ENCODE measurements at regions not wholly inside any gene's neighbourhood (a gene's known extent, or its start where the extent isn't known, plus 50 kb on each side); places are given as distances from the start of the nearest gene placed in this dataset.
"Not testable (repeated sequence)": the region's sequence is repeated elsewhere in the genome, so short reads cannot be mapped to it uniquely, and the experiment has no call there.

DNA sequence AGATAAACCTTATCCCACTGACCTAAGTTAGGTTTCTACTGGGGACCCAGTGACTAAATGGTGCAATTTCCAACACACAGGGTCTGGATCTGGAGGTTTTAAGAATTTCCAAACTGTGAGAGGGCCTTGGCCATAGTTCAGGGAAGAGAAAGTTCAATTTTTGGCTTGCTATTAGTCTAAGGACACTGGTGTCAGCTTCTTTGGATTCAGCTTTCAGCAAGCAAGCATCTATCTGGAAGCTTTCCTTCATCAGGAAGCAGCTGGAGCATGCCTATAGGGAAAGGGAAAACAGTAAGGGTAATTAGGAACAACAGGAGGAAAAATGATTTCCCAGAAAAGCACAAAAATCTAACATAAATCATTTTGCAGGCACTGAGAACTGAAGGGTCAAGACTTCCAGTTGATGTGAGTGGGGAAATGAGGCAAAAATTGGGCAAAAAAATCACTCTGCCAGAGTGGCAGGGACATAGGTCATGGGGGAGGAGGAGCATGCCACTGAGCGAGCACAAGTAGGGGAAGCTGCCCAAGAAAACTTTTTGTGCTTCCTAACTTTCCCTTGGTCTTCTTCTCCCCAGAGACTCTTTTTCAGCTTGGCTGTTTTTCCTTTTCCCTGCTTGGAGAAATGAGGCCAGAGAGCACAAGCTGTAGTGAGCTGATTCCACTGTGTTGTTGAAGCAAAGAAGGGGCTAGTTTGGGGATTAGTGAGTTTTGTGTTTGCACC is 299.6 kb downstream of the FGF10 start:
- H3K79me2 ChIP-seq (ENCODE audit: low read depth): no peaks in the 10 kb centered on the region
- no peaks in the 10 kb centered on the region for H3K9me3 ChIP-seq (ENCODE audit: low read depth)
- H3K4me2 ChIP-seq: peak overlapping the region; percentile 43
- H2AFZ ChIP-seq (replicated peaks): peak overlapping the region; percentile 91
- H3K4me1 Mint-ChIP-seq: no peaks in the 10 kb centered on the region
- no peak overlapping the region for H3K4me3 Mint-ChIP-seq
- no peaks in the 10 kb centered on the region for H4K20me1 ChIP-seq (ENCODE audit: low read depth)
- peaks cover 12% of the 10 kb centered on the region for H3K4me1 ChIP-seq
- no peaks in the 10 kb centered on the region for H3K9me3 Mint-ChIP-seq
- no peaks in the 10 kb centered on the region for H3K27me3 ChIP-seq
- H3K27ac ChIP-seq: no peak overlapping the region
- H3K4me3 ChIP-seq: no peak overlapping the region
- H3K27ac Mint-ChIP-seq: no peak overlapping the region
- no peaks in the 10 kb centered on the region for H3K27me3 Mint-ChIP-seq (ENCODE audit: insufficient read depth, low read depth)
- no peak overlapping the region for H3K9ac ChIP-seq
- H3F3A ChIP-seq (ENCODE audit: low read depth): no peaks in the 10 kb centered on the region
- DNase-seq (ENCODE audit: low spot score): peak; percentile 11
- H3K36me3 ChIP-seq: no peaks in the 10 kb centered on the region
- TF ChIP-seq, protein P1, sequence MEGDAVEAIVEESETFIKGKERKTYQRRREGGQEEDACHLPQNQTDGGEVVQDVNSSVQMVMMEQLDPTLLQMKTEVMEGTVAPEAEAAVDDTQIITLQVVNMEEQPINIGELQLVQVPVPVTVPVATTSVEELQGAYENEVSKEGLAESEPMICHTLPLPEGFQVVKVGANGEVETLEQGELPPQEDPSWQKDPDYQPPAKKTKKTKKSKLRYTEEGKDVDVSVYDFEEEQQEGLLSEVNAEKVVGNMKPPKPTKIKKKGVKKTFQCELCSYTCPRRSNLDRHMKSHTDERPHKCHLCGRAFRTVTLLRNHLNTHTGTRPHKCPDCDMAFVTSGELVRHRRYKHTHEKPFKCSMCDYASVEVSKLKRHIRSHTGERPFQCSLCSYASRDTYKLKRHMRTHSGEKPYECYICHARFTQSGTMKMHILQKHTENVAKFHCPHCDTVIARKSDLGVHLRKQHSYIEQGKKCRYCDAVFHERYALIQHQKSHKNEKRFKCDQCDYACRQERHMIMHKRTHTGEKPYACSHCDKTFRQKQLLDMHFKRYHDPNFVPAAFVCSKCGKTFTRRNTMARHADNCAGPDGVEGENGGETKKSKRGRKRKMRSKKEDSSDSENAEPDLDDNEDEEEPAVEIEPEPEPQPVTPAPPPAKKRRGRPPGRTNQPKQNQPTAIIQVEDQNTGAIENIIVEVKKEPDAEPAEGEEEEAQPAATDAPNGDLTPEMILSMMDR (IDR thresholded peaks at IDR 0.05): no peak
- TF ChIP-seq EZH2phosphoT487 (IDR thresholded peaks at IDR 0.05) (no peak), EZH2 (IDR thresholded peaks at IDR 0.05) (no peak)
- H3K36me3 Mint-ChIP-seq: no peaks in the 10 kb centered on the region

DNA sequence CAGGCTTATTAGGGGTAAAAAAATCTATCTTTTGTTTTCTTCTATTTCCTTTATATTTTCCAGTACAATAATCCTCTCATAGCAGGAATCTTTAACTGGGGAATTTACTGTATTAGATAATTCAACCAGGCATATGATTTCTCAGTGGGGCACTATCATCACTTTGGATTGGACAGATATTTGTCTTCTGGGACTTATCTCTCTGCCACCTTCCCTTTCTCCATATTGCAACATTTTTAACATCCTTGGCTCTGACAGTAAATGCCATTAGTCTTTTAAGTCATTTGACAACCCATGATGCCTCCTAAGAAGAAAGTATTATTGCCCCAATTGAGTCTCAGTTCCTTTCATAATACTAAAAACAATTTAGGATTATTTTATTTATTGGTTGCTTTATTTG is 304.1 kb downstream of the FGF10 start:
- H3K9me3 ChIP-seq (ENCODE audit: low read depth): no peaks in the 10 kb centered on the region
- H2AFZ ChIP-seq (replicated peaks): no peak overlapping the region
- no peaks in the 10 kb centered on the region for H3F3A ChIP-seq (ENCODE audit: low read depth)
- no peak for DNase-seq (ENCODE audit: low spot score)
- H3K36me3 ChIP-seq: no peaks in the 10 kb centered on the region
- H3K79me2 ChIP-seq (ENCODE audit: low read depth): no peaks in the 10 kb centered on the region
- H3K4me2 ChIP-seq: no peak overlapping the region
- Mint-ChIP-seq H3K36me3 (no peaks in the 10 kb centered on the region), H3K27me3 (ENCODE audit: insufficient read depth, low read depth) (no peaks in the 10 kb centered on the region), H3K9me3 (peaks cover 4% of the 10 kb centered on the region), H3K27ac (no peak overlapping the region), H3K4me1 (no peaks in the 10 kb centered on the region), H3K4me3 (no peak overlapping the region)
- H3K4me3 ChIP-seq: no peak overlapping the region
- H3K27ac ChIP-seq: no peak overlapping the region
- no peak for TF ChIP-seq EZH2 (IDR thresholded peaks at IDR 0.05)
- TF ChIP-seq EZH2phosphoT487 (IDR thresholded peaks at IDR 0.05): no peak
- TF ChIP-seq, protein P1 (IDR thresholded peaks at IDR 0.05): no peak
- no peaks in the 10 kb centered on the region for H4K20me1 ChIP-seq (ENCODE audit: low read depth)
- H3K27me3 ChIP-seq: no peaks in the 10 kb centered on the region
- H3K9ac ChIP-seq: no peak overlapping the region
- H3K4me1 ChIP-seq: peaks cover 8% of the 10 kb centered on the region

DNA sequence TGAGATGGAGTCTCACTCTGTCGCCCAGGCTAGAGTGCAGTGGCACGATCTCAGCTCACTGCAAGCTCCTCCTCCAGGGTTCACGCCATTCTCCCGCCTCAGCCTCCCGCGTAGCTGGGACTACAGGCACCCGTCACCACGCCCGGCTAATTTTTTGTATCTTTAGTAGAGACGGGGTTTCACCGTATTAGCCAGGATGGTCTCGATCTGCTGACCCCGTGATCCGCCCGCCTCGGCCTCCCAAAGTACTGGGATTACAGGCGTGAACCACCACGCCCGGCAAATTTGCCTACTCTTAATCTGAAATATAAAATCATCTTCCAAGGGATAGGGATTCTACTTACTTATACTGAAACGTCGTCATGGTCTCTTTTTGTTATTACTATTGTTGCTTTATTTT is 314.7 kb downstream of the FGF10 start:
- not testable (repeated sequence) for H3K4me2 ChIP-seq; H3K4me1 Mint-ChIP-seq; H3K36me3 ChIP-seq; H2AFZ ChIP-seq (replicated peaks); H3K9me3 Mint-ChIP-seq; H3F3A ChIP-seq (ENCODE audit: low read depth); H3K4me3 Mint-ChIP-seq; H4K20me1 ChIP-seq (ENCODE audit: low read depth); H3K9ac ChIP-seq; H3K27me3 Mint-ChIP-seq (ENCODE audit: insufficient read depth, low read depth); H3K27me3 ChIP-seq; H3K36me3 Mint-ChIP-seq; H3K4me1 ChIP-seq; H3K79me2 ChIP-seq (ENCODE audit: low read depth); DNase-seq (ENCODE audit: low spot score); H3K9me3 ChIP-seq (ENCODE audit: low read depth); H3K4me3 ChIP-seq; H3K27ac Mint-ChIP-seq; H3K27ac ChIP-seq

DNA sequence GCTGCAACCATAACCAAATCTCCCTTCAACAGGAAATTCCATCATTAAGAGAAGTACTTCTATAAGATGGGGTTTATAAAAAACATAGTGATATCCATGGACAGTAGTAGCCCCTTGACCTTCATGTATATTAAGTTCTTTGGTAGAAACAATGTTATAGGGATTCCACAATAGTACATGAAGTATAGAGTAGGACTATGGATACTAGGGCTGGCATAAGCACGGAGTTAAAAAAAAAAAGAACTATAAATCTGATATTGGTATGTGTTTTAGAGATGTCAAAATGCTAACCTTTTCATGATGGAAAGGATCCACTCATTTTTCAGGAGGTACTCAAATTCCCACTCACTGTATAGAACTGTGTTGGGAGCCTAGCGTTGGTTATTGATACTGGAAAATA is 337.6 kb downstream of the FGF10 start:
- TF ChIP-seq, protein P1 (IDR thresholded peaks at IDR 0.05): no peak
- TF ChIP-seq EZH2 (IDR thresholded peaks at IDR 0.05): no peak
- no peak for TF ChIP-seq EZH2phosphoT487 (IDR thresholded peaks at IDR 0.05)
- H4K20me1 ChIP-seq (ENCODE audit: low read depth): no peaks in the 10 kb centered on the region

More for the DNA sequence above, 337.6 kb downstream of the FGF10 start:
- H3K4me3 Mint-ChIP-seq: no peak overlapping the region
- H3K27me3 Mint-ChIP-seq (ENCODE audit: insufficient read depth, low read depth): no peaks in the 10 kb centered on the region
- H3K4me3 ChIP-seq: no peak overlapping the region
- no peak overlapping the region for H3K27ac Mint-ChIP-seq
- H3K4me1 ChIP-seq: peaks cover 11% of the 10 kb centered on the region
- H3K36me3 Mint-ChIP-seq: no peaks in the 10 kb centered on the region
- H3K27me3 ChIP-seq: no peaks in the 10 kb centered on the region
- no peaks in the 10 kb centered on the region for H3K9me3 Mint-ChIP-seq
- no peak overlapping the region for H3K9ac ChIP-seq
- no peak overlapping the region for H3K27ac ChIP-seq
- H3K4me1 Mint-ChIP-seq: peaks cover 2% of the 10 kb centered on the region
- no peak overlapping the region for H2AFZ ChIP-seq (replicated peaks)
- H3K4me2 ChIP-seq: no peak overlapping the region
- DNase-seq (ENCODE audit: low spot score): no peak
- H3F3A ChIP-seq (ENCODE audit: low read depth): no peaks in the 10 kb centered on the region
- no peaks in the 10 kb centered on the region for H3K9me3 ChIP-seq (ENCODE audit: low read depth)
- no peaks in the 10 kb centered on the region for H3K36me3 ChIP-seq
- no peaks in the 10 kb centered on the region for H3K79me2 ChIP-seq (ENCODE audit: low read depth)

Data from neural progenitor cell (in vitro differentiated cells).